Spleen (tissue), 7 donors: ENCODE measurements at regions not wholly inside any gene's neighbourhood (a gene's known extent, or its start where the extent isn't known, plus 50 kb on each side); places are given as distances from the start of the nearest gene placed in this dataset.

Experiments
- CTCF ChIP-seq, 11 experiments: fragments of 200-600 bp in 7 of 11; fragments of 450-650 bp in 4 of 11; sonication (generic) in 4 of 11; IDR thresholded peaks in 8 of 11; conservative IDR thresholded peaks in 3 of 11; 1 replicate in 7 of 11; 2 replicates in 4 of 11; pipeline versions ENCODE4 v1.4.0 to v1.8.0; 2016 to 2021; ENCODE audit warnings: antibody characterized with exemption in 11 of 11, inconsistent platforms in 4 of 11, mild to moderate bottlenecking in 1 of 11
- POLR2A ChIP-seq, 3 donors: fragments of 450-650 bp; IDR thresholded peaks; one replicate each; pipeline ENCODE4 v1.5.1; 2017; ENCODE audit warnings: antibody characterized with exemption in 3 of 3, mild to moderate bottlenecking in 1 of 3
- POLR2AphosphoS5 ChIP-seq, 3 donors: sonication (generic); formaldehyde crosslinking; IDR thresholded peaks; one replicate each; pipeline ENCODE4 v1.5.1; 2017; ENCODE audit warnings: antibody characterized with exemption in 3 of 3
- donor health status: DM: no; HTN: no; CAD: no; lungs with moderate emphysema.
- donor health status: DM: no; HTN: no; CAD: no.
- donor health status: DM: no; HTN: no; CAD: no.

- TF ChIP-seq CTCF (IDR thresholded peaks at IDR 0.05 in 8 of 11, conservative IDR thresholded peaks at IDR 0.05 in 3 of 11) (no peak), POLR2A (IDR thresholded peaks at IDR 0.05) (no peak), POLR2AphosphoS5 (IDR thresholded peaks at IDR 0.05) (no peak)
Observed at GRCh38 chr13:73548449-73548848, 489.6 kb downstream of the KLF5 start.
